Testis (tissue), 2 donors: ENCODE measurements at regions not wholly inside any gene's neighbourhood (a gene's known extent, or its start where the extent isn't known, plus 50 kb on each side); places are given as distances from the start of the nearest gene placed in this dataset.

ENCODE experiments used
- CTCF ChIP-seq, 3 experiments: fragments of 450-650 bp in 2 of 3; fragments of 200-600 bp in 1 of 3; sonication (generic) in 1 of 3; IDR thresholded peaks; one replicate each; pipeline ENCODE4 v1.5.1; 2016 to 2019; ENCODE audit warnings: antibody characterized with exemption in 3 of 3, mild to moderate bottlenecking in 2 of 3, moderate library complexity in 1 of 3
- POLR2A ChIP-seq: fragments of 450-650 bp; IDR thresholded peaks from one replicate; pipeline ENCODE4 v1.6.1; 2017; ENCODE audit warnings: antibody characterized with exemption, mild to moderate bottlenecking, moderate library complexity

- no peak for TF ChIP-seq CTCF (IDR thresholded peaks at IDR 0.05)
- no peak for TF ChIP-seq POLR2A
Observed at GRCh38 chr6:84371681-84372080, 144.2 kb upstream of the CEP162 start.
